BJ (cell line): ENCODE measurements at regions not wholly inside any gene's neighbourhood (a gene's known extent, or its start where the extent isn't known, plus 50 kb on each side); places are given as distances from the start of the nearest gene placed in this dataset.

Experiments used
- CTCF ChIA-PET: fragments of 350-600 bp; formaldehyde crosslinking; extraction: SDS; loops from one replicate; lab custom pipeline; 2021; ENCODE audit warnings: antibody characterized with exemption, inconsistent platforms; lab: Yijun Ruan, JAX
- POLR2A ChIA-PET: fragments of 300-600 bp; sonication (Branson Sonifier 250); formaldehyde crosslinking; extraction: SDS; loops from one replicate; lab custom pipeline; 2021; ENCODE audit warnings: antibody characterized with exemption; lab: Charles Lee
- DNase-seq: peaks from one replicate; pipeline ENCODE4 v3.0.0-alpha.2; 2011; ENCODE audit warnings: low read depth
- H3K27me3 ChIP-seq: 2 replicates; pipeline ENCODE4 v1.6.0; 2011; ENCODE audit warnings: low read length; ENCODE audit not compliant: control insufficient read depth, insufficient read depth
- H3K36me3 ChIP-seq: 2 replicates; pipeline ENCODE4 v1.5.1; 2011; ENCODE audit warnings: low read length; ENCODE audit not compliant: control insufficient read depth, insufficient read depth
- H3K4me3 ChIP-seq: 2 replicates; pipeline ENCODE4 v1.5.1; 2011; ENCODE audit warnings: low read depth, mild to moderate bottlenecking, control low read depth, low read length
- TF ChIP-seq, protein P1 (sequence below): IDR thresholded peaks from 2 replicates; pipeline ENCODE4 v1.5.1; 2011; ENCODE audit warnings: low read depth, mild to moderate bottlenecking, control low read depth, inconsistent platforms, low read length, moderate library complexity; ENCODE audit not compliant: insufficient read depth

GRCh38 chr2:196335221-196335634 lies 163.8 kb upstream of the STK17B start:
- H3K4me3 ChIP-seq = no peak overlapping the region

DNA sequence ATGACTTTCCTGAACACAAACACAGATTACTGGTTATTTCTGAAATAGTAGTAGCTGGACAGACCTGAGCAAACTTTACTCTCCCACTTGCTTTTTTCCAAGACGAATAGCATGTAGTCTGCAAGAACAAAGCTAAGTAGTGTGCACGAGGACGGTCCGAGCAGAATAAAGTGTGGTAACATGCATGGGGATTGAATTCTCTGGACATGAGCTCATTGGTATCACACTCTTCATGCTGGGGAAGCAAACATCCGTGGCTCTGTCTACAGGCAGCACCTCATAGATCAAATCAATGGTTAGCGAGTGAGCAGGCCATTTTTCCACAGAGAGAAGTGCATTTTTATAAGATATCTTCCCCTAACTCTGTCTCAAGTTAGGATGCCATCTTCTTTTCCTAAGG lies 164.8 kb upstream of the STK17B start:
- no peak for DNase-seq
- Histone ChIP-seq H3K36me3 (no peaks in the 10 kb centered on the region), H3K4me3 (no peak overlapping the region), H3K27me3 (no peaks in the 10 kb centered on the region)
- POLR2A ChIA-PET = no interaction called here
- TF ChIP-seq, protein P1, sequence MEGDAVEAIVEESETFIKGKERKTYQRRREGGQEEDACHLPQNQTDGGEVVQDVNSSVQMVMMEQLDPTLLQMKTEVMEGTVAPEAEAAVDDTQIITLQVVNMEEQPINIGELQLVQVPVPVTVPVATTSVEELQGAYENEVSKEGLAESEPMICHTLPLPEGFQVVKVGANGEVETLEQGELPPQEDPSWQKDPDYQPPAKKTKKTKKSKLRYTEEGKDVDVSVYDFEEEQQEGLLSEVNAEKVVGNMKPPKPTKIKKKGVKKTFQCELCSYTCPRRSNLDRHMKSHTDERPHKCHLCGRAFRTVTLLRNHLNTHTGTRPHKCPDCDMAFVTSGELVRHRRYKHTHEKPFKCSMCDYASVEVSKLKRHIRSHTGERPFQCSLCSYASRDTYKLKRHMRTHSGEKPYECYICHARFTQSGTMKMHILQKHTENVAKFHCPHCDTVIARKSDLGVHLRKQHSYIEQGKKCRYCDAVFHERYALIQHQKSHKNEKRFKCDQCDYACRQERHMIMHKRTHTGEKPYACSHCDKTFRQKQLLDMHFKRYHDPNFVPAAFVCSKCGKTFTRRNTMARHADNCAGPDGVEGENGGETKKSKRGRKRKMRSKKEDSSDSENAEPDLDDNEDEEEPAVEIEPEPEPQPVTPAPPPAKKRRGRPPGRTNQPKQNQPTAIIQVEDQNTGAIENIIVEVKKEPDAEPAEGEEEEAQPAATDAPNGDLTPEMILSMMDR = no peak
- CTCF ChIA-PET = interaction anchor here (0.9 to 6.2 kb wide), 15 partner anchors 9 to 268 kb away, joined by 3 to 96 read pairs (median 10); partner anchors contain the start of genes DNAH7 and STK17B

More at GRCh38 chr2:196335221-196335634, 163.8 kb upstream of the STK17B start:
- H3K27me3 ChIP-seq = no peaks in the 10 kb centered on the region
- TF ChIP-seq, protein P1 = no peak
- DNase-seq = peak; percentile 52
- CTCF ChIA-PET = interaction anchor here (1.4 to 6.2 kb wide), 4 partner anchors 10 to 257 kb away, joined by 5 to 96 read pairs (median 35); no protein-coding TSS in a partner anchor
- H3K36me3 ChIP-seq = no peaks in the 10 kb centered on the region
- POLR2A ChIA-PET = interaction anchor here (0.6 kb wide), 1 partner anchor 364 kb away, joined by 3 read pairs; no protein-coding TSS in a partner anchor

DNA sequence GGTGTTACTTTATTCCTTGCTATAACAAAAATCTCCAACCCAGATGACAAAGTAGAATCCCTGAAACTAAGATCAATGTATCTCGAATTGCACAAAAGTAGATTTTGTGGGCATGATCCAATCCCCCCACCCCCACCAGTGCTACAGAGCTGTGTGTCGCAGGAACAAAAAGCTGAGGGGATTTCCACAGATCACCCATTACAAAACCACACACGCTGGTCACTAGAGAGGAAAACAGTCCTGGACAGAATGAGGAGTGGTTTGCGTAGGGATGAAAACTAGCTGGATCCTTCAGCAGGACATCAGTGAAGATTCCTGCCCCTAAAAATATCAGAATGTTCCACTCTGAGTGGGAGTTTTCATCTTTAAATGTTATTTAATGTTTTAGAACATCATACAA lies 165.3 kb upstream of the STK17B start:
- no peak for DNase-seq
- Histone ChIP-seq H3K36me3 (no peaks in the 10 kb centered on the region), H3K4me3 (no peak overlapping the region), H3K27me3 (no peaks in the 10 kb centered on the region)
- ChIA-PET POLR2A (no interaction called here), CTCF (interaction anchor here (0.6 to 6.2 kb wide), 31 partner anchors 8 to 414 kb away, joined by 3 to 96 read pairs (median 4); partner anchors contain the start of genes DNAH7 and STK17B)
- TF ChIP-seq, protein P1 = no peak

DNA sequence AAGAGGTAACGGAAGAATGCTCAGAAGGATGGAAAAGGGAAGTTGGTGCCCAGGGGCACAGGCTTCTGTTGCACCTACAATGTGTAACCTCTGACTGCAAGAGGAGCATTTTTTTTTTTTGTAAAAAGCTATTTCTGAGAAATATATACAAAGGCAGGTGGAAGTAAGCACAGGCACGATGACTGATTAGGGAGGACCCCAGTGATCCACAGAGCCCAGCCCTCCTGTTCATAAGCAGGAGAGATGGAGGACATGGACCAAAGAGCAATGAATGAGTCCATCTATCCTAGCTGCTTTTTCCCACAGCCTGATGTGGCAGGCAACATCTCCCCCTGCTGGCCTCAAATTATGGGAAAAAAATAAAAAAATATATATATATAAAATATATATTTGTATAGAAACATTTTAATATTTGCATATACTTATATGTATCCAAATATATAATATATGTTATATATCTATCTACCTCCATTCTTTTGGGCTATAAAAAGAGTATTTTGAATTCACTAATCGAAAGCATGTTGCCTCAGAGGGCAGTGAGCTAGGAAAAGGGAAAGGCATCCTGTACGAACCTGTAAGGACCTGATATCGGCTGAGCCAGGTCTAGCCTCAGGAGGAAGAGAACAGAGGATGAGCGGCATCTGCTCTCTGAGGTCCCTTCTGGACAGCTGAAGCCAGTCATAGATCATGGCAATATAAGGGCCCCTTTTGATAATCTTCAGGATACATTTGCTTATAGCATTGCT lies 166.0 kb upstream of the STK17B start:
- DNase-seq = no peak
- Histone ChIP-seq H3K4me3 (no peak overlapping the region), H3K27me3 (no peaks in the 10 kb centered on the region), H3K36me3 (no peaks in the 10 kb centered on the region)
- POLR2A ChIA-PET = no interaction called here
- CTCF ChIA-PET = interaction anchor here (0.6 to 6.2 kb wide), 31 partner anchors 8 to 418 kb away, joined by 3 to 96 read pairs (median 4); partner anchors contain the start of genes DNAH7 and STK17B
- TF ChIP-seq, protein P1 = peak; percentile 43; the same call in 1 of the 2 replicates

DNA sequence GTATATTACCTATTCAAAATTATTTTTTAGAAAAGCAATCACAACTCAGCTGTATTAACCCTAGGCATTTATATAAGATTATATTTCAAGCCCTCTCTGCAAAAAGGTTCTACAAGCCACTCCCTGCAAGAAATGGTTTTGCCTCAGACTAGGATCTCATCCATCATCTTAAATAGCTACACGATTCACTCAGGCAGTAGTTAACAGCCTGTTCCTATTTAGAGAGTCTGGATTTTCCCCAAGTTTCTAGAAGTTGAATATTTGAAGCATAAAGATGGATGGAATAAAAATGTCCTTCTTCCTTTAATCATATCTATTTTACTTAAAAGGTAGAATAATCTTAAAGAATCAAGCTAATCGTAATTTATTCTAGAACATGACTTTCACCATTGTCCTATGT lies 167.1 kb upstream of the STK17B start:
- TF ChIP-seq, protein P1 = no peak
- Histone ChIP-seq H3K36me3 (no peaks in the 10 kb centered on the region), H3K27me3 (no peaks in the 10 kb centered on the region), H3K4me3 (no peak overlapping the region)
- DNase-seq = no peak
- ChIA-PET POLR2A (no interaction called here), CTCF (interaction anchor here (0.6 to 6.2 kb wide), 8 partner anchors 12 to 265 kb away, joined by 3 to 96 read pairs (median 18); no protein-coding TSS in a partner anchor)
